Stimulated activated CD4-positive, alpha-beta T cell treated with anti-CD3 and anti-CD28 coated beads, Interleukin-1b, Interleukin-23, amount 100 ng/mL, for 4 hours (primary cell): ENCODE measurements at regions not wholly inside any gene's neighbourhood (a gene's known extent, or its start where the extent isn't known, plus 50 kb on each side); places are given as distances from the start of the nearest gene placed in this dataset.
"Not testable (repeated sequence)": the region's sequence is repeated elsewhere in the genome, so short reads cannot be mapped to it uniquely, and the experiment has no call there.

Experiments
- DNase-seq, 2 donors: peaks; one replicate each; pipeline ENCODE4 v3.0.0-alpha.2; 2020; ENCODE audit warnings: low read depth in 2 of 2

DNA sequence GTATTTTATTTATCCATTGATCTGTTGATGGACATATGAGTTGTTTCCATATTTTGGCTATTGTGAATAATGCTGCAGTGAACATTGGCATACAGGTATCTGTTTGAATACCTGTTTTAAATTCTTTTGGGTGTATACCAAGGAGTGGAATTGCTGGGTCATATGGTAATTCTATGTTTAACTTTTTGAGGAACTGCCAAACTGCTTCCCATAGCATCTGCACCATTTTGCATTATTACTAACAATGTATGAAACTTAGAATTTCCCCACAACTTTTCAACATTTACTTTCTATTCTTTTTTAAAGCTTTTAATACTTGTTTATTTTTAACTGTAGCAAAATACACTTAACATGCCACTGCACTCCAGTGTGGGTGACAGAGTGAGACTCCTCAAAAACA, 57.0 kb upstream of the MSN start:
- no peak for DNase-seq

DNA sequence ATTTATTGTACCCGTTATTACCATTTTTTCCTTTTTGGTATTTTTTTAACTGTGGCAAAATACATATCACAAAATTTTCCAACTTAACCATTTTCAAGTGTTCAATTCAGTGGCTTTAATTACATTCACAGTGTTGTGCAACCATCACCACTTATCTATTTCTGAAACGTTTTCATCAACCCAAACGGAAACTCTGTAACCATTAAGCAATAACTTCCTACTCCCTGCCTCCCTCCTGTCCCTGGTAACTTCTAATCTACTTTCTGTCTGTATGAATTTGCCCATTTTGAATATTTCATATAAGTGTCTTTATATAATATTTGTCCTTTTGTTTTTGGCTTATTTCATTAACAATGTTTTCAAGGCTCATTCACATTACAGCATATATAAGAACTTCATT, 57.4 kb upstream of the MSN start:
- no peak for DNase-seq

DNA sequence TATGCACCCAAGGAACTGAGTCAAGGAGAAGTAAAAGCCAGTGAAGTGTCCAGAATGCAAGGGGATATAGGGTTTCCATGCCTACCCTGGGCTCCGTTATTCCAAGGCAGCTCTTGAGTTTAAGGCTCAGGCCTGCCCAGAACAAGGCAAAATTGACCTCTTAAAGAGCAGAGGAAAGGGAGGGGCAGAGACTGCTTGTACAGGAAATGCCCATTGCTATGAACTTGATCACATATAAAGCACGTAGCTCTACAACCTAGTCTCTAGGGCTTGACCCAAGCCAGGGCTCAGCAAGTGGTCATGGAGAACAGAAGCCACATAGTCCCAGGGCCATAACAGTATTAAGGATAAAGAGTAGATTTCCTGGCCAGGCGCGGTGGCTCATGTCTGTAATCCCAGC, 58.2 kb upstream of the MSN start:
- DNase-seq: no peak

DNA sequence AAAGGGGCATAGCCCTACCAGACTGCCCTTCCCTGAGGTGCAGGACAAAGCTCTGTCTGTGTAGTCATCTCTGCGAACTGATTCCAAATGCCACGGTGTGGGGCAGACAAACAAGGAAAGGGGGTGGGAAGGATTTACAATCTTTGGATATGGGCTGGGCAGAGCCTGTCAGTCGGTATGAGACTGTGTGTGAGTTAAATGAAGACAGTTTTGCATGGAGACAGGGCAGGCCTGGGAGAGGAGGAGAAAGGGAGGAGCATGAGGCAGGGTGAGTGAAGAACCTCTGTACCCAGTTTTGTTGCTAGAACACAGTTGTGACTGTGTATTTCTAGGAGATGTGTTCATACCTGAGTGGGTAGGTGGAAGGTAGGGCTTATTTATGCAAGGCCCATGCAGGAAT, 59.4 kb upstream of the MSN start:
- no peak for DNase-seq

DNA sequence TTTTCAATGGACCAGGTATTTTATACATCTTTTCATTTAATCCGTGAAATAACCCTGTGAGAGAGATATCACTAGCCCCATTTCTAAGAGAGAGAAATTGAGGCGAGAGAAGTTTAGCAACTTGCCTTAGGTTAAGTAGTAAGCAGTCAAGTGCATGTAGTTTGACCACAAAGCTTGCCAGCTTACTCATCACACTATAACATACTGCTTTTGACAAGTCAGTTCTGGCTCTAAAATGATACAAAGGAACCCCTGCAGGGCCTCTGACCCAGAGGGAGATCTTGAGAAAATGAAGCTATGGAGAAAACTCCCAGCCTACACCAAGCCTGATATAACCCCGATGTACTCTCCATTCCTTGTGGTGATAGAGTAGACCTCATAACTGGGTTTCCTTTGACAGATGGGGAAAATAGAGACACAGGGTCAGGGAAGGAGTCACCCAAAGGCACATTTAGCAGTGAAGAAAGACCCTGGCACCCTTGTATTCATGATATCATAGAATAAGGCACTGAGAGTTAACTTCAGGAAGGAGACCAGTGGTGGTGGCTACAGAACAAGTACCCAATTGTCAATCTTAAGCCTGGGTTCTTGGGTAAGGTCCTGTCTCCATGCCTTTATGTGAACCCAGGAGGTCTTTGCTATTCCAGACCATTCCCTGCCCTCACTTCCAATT, 60.2 kb upstream of the MSN start:
- DNase-seq: no peak

DNA sequence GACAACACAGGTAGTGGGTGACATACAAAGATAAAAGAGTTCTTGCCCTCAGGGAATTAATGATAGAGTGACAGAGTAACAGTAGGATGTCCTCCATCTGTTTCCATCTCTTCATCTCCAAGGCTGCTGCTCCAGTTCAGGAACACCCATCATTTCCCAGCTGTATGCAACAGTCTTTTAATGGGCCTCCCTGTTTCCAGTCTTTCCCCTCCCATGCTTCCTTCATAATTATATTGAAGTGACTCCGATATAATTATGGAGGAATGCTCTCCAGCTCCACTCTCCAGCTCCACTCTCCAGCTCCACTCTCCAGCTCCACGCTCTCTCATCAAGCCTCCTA, 65.3 kb upstream of the MSN start:
- DNase-seq: no peak

DNA sequence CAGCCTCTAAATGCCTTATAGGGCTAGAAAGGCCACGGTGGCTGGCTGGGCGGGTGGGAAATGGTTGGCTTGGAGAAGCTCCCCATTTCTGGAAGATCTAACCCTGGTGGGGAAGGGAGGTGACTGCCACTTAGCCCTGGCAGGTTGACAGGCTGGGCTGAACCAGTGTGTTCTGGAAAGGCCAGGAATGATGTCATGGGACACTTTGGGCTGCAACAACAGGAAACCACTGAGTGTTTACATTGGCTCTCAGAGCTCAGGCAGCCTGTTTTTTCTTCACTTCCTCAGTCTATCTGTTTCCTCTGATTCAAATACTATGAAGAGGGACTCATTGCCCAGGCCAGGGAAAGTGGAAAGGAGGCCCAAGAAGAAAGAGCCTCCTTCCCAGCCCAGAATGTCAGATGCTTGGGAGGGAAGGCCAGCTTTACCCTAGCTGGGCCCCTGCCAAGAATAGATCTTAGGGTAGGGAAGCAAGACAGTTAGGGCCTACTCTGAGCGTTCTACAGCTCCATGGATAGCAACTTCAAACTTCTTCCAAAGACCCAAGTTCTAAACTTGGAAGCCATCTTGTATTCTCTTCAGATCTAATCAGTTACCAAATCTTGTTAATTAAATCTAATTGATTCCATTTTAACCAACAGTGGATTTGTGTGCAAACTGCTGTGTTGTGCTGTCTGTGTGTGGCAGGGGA, 65.8 kb upstream of the MSN start:
- DNase-seq: peak in 1 of 2 donors; percentile 12

DNA sequence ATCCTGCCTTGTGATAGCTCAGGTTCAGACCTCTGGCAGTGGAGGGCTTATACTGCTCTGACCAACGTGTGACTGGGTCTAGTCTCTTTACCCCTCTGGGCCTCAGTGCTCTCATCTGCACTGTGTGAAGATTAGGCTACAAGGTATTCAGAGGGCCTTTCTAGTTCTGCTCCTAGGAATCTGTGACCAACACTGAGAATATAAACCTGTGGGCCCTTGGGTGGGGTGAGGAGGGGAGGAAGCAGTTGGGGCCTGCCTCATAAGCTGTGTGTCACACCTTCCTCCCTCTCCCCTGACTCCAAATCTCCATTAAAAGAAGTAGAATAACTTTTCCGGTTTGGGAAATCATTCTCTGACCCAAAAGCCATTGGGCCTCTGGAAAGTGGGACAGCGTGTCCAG, 66.3 kb upstream of the MSN start:
- no peak for DNase-seq

DNA sequence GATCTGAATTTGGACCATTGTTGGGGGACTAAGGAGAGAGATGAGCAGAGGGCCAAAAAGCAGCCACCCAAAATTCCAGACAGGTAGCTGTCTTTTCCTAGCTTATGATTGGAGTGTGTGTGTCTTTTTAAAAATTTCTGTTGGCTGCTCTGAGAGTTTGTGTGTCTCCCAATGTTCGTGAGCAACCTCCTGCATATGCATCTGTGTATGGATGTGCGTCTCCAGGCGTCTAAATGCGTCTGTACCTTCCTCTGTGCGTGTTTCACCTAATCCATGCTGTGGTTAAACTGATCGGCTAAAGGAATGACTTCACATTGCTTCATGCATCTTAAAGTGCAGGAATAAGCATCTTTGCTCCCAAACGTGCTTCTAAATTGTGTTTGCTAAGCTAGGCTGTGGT, 65.5 kb upstream of the LAS1L start:
- no peak for DNase-seq

DNA sequence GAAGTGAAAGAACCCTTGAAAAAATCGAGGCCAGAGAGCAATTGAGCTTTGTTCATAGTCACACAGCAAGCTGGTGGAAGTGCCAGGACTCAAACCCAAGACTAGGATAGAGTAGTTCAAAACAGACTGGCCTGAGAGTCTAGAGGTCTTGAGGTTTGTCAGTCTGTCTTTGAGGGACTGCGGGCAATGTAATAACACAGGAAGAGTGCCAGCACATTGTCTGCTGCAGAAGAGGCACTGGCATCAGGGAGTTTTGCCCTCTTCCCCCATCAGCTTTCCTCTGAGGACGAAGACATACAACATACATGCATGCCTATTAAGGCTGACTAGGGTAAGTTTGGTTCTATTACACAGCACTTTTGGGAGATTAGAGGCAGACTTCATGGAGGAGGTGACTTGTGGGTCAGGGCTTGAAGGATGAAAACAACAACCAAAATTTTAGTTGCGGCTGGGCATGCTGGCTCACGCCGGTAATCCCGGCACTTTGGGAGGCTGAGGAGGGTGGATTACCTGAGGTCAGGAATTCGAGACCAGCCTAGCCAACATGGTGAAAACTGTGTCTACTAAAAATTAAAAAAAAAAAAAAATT, 64.1 kb upstream of the LAS1L start:
- no peak for DNase-seq

DNA sequence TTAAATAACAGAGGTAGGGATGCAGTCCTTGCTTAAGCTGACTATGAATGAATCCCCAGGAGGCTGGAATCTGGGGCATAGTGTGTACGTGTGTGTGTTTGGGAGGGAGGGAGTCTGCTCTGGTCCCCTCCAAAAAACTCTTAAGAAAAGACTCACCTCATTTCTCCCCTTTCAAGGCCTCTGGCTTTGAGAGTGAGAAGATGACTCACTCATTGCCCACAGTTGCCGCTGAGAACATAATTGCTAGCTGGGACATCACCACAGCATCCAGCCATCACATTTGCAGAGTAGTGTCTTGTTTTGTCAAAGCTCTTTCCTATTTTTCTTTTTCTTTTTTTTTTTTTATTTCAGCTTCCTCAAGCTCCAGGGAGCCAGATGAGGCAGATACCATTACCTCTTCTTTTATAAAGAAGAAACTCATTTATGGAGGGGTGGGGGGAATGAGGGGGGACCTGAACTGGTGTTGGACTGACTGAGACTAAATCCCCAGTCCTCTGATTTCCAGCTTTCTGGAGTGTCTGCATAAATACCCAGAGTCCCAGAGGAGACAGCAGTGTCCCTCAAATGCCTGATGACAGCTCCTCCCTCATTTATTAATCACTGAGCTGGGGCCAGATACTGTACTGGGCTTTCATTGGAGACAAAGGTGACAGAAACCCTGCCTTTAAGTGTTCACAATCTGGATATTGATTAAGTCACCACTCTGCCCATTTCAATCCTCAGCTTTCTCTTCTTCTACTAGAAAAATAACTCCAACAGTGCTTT, 61.9 kb upstream of the LAS1L start:
- peak; percentile 6 to 31 for DNase-seq

DNA sequence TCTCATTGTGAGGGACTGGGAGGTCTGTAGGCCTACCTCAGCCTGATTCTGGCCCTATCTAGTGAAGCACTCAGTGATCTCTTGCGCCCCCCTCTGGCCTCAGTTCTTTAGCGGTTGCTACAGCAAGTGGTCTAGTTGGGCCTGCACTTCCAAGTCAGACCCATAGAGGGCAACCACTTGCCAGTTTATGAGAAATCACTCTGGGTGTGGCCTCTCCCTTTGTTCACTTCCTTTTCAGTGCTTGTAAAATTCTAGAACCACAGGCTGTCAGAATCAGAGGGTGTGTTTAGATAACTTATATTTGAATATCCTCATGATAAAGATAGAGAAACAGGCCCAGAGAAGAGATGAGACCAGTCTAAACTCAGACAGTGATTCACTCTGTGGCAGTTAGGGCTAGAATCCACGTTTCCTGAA, 60.9 kb upstream of the LAS1L start:
- peak; percentile 83 to 92 for DNase-seq

DNA sequence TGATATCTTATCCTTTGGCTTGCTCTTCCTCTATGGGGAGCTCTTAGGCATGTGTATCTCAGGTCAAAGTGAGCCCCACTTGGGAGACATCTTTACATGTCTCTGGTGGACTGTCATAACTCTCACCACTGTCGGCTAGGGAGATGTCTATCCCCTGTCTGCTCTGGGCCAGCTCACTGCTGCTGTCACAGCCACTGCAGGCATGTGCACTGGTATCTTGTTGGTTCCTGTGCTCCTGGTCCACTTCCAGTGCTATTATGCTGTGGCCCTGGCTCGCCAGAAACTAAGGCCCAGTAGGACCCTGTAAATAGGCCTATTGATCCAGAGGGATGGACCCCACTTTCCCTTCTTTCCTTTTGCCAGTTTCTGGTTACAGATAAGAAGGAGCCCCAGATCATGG, 56.6 kb upstream of the LAS1L start:
- no peak for DNase-seq

DNA sequence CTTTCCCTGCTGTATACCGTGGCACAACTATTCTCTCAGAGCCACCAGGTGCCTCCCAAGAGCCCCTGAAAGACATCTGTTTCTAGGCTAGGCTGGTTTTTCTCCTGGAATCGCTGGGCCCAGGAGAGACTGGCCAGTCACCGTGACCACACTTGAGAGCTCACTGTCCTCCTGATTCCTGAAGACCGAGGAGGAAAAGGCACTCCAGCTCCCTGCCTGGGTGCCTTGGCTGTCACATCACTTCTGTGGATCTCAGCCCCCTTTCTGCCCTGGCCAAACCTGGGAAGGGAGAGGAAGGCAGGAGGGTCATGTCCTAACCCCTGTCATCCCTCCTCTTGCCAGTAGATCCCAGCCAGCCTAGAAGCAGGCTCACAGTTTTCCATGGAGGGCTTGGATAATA, 54.7 kb upstream of the LAS1L start:
- DNase-seq: no peak

DNA sequence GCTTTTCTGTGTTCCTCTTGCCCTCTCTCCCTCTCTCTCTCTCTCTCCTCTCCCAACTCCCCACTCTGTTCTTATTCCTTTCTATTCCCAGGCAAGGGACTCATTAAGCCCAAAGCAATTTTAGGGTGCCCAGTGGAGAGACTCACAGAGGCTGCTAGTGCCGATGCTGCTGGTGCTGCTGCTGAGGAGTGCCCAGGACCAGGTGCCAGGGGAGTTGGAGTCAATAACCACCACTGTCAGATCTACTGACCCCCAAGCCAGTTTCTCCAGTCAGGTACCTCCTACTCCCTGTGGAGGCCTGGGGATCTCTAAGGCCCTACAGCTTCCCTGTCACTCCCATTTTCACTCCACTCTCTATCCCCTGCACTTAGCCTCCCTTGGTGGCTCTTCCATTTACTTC, 54.2 kb upstream of the LAS1L start:
- DNase-seq: no peak

DNA sequence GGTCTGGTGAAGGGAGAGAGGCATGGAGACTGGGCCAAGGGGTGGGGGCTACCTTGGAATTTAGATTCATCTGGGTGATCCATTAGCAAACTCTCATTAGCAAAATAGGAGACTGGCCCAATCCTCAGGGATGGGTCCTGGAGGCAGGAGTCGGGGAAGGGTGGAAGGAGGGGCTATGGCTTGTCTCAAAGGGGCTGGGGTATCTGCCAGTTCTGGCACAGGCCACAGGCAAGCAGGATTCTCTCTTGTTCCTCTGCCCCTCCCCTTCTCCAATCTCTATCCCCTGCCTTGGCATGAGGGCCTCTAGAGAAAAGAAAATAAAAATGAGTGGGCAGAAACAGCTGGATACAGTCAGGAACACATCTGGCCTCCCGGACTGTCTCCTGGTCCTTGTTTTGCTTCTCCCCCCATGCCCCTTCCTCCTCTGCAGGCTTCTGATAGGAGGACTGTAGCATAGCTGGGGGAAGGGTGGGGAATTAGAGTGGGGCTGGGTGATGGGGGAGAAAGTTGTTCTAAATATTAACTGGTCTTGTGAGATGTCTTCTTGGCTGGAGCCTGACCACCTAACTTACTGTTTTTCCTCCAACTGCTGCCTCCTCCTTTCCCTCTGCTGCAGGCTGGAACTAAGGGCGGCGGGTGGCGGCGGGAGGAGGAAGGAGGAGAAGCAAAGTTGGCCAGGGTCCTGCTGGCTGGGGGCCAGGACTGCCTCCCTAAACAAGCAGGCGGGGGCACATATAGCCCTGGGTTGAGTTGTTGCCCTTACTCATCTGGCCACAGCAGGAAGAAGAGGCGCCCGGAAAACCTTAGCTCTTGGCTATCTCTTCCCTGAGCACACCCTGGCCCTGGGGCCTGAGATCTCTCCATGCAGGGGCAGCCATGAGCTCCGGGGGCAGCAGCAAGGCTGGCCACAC, 53.3 kb upstream of the LAS1L start:
- DNase-seq: no peak

DNA sequence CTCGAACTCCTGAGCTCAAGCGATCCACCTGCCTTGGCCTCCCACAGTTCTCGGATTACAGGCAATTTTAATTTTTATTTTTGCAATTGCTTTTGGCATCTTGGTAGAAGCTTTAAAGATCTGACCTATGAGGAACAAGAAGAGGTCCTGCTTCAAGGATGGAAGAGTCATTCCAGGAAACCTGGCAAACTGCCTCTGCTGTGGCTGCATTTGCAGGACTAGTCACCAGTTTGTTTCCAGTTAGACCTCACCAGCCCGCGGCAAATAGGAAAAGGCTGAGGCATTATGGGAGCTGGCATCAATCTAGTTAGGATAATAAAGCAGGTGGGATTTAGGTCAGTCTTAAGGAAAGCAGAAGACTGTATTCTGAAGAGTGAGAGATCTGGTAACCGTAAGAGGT, 51.9 kb upstream of the LAS1L start:
- no peak for DNase-seq

DNA sequence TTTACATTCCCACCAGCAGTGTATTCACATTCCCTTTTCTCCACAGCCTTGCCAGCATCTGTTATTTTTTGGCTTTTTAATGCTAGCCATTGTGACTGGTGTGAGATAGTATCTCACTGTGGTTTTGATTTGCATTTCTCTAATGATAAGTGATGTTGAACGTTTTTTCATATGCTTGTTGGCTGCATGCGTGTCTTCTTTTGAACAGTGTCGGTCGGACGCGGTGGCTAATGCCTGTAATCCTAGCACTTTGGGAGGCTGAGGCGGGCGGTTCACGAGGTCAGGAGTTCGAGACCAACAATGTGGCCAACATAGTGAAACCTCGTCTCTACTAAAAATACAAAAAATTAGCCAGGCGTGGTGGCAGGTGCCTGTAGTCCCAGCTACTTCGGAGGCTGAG, 50.6 kb upstream of the LAS1L start:
- DNase-seq: not testable (repeated sequence)
